Gastrocnemius medialis (tissue), 4 donors: ENCODE measurements at regions not wholly inside any gene's neighbourhood (a gene's known extent, or its start where the extent isn't known, plus 50 kb on each side); places are given as distances from the start of the nearest gene placed in this dataset.

Source experiments
- ATAC-seq, 2 donors: fragments of 150-250 bp; one replicate each; pipeline ENCODE4 v1.9.1; 2016
- DNase-seq, 2 donors: peaks; one replicate each; pipeline ENCODE4 v3.0.0-alpha.2; 2019
- H3K27ac ChIP-seq, 4 donors: fragments of 200-600 bp; sonication (generic); 1 replicate in 1 of 4; 2 replicates in 3 of 4; pipeline ENCODE4 v1.5.1; 2016 to 2018; ENCODE audit warnings: mild to moderate bottlenecking in 2 of 4, moderate library complexity in 1 of 4
- H3K27me3 ChIP-seq, 3 donors: fragments of 200-600 bp; sonication (generic) in 2 of 3; 1 replicate in 1 of 3; 2 replicates in 2 of 3; pipeline versions ENCODE4 v1.5.1 to v1.6.0; 2016 to 2019; ENCODE audit warnings: mild to moderate bottlenecking in 1 of 3, moderate library complexity in 1 of 3
- H3K36me3 ChIP-seq, 2 donors: fragments of 200-600 bp; sonication (generic) in 1 of 2; one replicate each; pipeline ENCODE4 v1.5.1; 2017 to 2018
- H3K4me1 ChIP-seq, 2 donors: fragments of 200-600 bp; sonication (generic) in 1 of 2; one replicate each; pipeline ENCODE4 v1.5.1; 2016 to 2017; ENCODE audit warnings: mild to moderate bottlenecking in 2 of 2
- H3K4me3 ChIP-seq, 4 donors: fragments of 200-600 bp; sonication (generic) in 3 of 4; 1 replicate in 1 of 4; 2 replicates in 3 of 4; pipeline ENCODE4 v1.5.1; 2016 to 2019; ENCODE audit warnings: mild to moderate bottlenecking in 2 of 4
- H3K9me3 ChIP-seq, 3 donors: fragments of 200-600 bp; sonication (generic) in 2 of 3; 1 replicate in 1 of 3; 2 replicates in 2 of 3; pipeline ENCODE4 v1.5.1; 2016 to 2019
- POLR2A ChIP-seq, 2 donors: fragments of 450-650 bp; IDR thresholded peaks; one replicate each; pipeline ENCODE4 v1.6.1; 2017; ENCODE audit warnings: antibody characterized with exemption in 2 of 2, mild to moderate bottlenecking in 2 of 2, moderate library complexity in 2 of 2
- in situ Hi-C, 4 donors: fragments of 200-750 bp; cut with MboI; loops; one replicate each; pipeline versions ENCODE4 v1.15.0 to v1.8.0; 2017; ENCODE audit warnings: low sequenced_read_pairs in 4 of 4
- intact Hi-C: fragments of 100-400 bp; cut with DNase I; formaldehyde crosslinking; loops from one replicate; pipeline ENCODE4 v1.15.1; 2023; ENCODE audit warnings: low total_unique reads
- TF ChIP-seq, protein P1 (sequence below), 5 experiments: fragments of 450-650 bp in 3 of 5; fragments of 200-600 bp in 2 of 5; sonication (generic) in 2 of 5; IDR thresholded peaks in 4 of 5; conservative IDR thresholded peaks in 1 of 5; 1 replicate in 4 of 5; 2 replicates in 1 of 5; pipeline ENCODE4 v1.5.1; 2016 to 2019; ENCODE audit warnings: antibody characterized with exemption in 5 of 5, mild to moderate bottlenecking in 3 of 5, moderate library complexity in 3 of 5

DNA sequence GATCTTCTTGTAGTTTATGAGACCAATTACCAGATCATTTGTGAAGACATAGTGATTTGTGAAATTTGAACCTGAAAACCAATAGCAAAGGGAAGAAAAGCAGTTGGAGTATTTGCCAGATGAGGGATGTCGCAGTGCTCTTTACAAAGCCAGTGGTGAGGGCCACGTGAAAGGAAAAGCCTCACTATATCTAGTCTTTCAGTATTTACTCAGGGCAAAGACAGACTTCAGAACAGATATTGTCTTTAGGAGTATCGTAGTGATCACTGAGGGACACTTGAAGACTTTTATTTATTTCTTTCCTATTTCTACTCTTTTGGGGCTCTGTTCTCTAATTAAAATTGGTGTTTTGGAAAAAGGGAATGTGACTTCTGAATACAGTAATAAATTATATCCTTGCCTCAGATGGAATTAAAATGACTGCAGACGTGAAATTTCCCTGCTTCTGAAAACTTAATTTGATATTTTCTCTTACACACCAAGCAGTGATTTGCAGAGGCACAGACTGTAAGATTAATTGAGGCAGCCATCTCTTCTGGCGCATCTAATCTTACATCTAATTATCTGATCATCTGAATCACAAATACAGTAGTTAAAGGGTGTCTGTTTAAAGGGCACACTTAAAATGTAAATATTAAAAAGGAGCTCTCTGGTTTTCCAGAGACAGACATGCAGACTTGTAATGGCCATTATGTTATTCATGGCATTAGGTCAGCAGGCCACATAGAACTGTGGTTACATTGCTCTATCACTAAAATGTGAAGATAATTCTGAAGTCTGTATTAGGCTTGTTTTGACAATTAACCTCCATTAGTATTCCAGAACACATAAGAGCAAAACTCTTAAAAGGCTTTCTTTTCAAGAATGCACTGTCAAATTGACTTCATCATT is 193.0 kb upstream of the GOLIM4 start:
- in situ Hi-C loops (no loop called here), intact Hi-C loops (no loop called here)
- TF ChIP-seq POLR2A (IDR thresholded peaks at IDR 0.05), result no peak
- TF ChIP-seq, protein P1, sequence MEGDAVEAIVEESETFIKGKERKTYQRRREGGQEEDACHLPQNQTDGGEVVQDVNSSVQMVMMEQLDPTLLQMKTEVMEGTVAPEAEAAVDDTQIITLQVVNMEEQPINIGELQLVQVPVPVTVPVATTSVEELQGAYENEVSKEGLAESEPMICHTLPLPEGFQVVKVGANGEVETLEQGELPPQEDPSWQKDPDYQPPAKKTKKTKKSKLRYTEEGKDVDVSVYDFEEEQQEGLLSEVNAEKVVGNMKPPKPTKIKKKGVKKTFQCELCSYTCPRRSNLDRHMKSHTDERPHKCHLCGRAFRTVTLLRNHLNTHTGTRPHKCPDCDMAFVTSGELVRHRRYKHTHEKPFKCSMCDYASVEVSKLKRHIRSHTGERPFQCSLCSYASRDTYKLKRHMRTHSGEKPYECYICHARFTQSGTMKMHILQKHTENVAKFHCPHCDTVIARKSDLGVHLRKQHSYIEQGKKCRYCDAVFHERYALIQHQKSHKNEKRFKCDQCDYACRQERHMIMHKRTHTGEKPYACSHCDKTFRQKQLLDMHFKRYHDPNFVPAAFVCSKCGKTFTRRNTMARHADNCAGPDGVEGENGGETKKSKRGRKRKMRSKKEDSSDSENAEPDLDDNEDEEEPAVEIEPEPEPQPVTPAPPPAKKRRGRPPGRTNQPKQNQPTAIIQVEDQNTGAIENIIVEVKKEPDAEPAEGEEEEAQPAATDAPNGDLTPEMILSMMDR (IDR thresholded peaks at IDR 0.05 in 4 of 5, conservative IDR thresholded peaks at IDR 0.05 in 1 of 5), result no peak
- no peaks in the 10 kb centered on the region for H3K4me1 ChIP-seq
- H3K4me3 ChIP-seq, result no peak overlapping the region
- H3K27ac ChIP-seq, result no peak overlapping the region
- H3K36me3 ChIP-seq, result no peaks in the 10 kb centered on the region
- DNase-seq (no peak), ATAC-seq (no peak)
- no peaks in the 10 kb centered on the region for H3K9me3 ChIP-seq
- peaks cover 0 to 3% (median 0%) of the 10 kb centered on the region in 3 donors for H3K27me3 ChIP-seq

DNA sequence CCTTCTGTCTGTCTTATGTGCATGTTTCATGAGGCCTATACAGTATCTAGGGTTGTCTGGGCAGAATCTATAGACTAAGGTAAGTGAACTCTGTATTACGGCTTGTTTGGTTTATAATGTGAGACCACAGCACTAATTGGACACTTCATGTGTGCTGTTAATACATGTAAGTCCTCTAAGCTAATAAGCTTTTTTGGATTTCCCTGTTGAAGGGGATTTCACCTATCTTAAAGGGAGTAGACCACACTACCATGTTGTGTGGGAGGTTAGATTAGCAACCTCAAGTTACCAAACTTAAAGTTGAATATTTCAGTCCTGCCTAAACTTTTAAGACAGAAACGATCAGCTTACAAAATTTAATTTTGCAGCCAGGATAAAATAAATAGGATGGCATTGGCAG is 189.8 kb upstream of the GOLIM4 start:
- Histone ChIP-seq H3K27me3 (peaks cover 0 to 3% (median 0%) of the 10 kb centered on the region in 3 donors), H3K36me3 (no peaks in the 10 kb centered on the region), H3K4me3 (no peak overlapping the region), H3K9me3 (no peaks in the 10 kb centered on the region), H3K4me1 (no peaks in the 10 kb centered on the region), H3K27ac (no peak overlapping the region)
- TF ChIP-seq, protein P1 (IDR thresholded peaks at IDR 0.05 in 4 of 5, conservative IDR thresholded peaks at IDR 0.05 in 1 of 5), result no peak
- TF ChIP-seq POLR2A (IDR thresholded peaks at IDR 0.05), result no peak
- in situ Hi-C loops, result no loop called here
- no peak for DNase-seq
- intact Hi-C loops, result no loop called here
- ATAC-seq, result no peak

DNA sequence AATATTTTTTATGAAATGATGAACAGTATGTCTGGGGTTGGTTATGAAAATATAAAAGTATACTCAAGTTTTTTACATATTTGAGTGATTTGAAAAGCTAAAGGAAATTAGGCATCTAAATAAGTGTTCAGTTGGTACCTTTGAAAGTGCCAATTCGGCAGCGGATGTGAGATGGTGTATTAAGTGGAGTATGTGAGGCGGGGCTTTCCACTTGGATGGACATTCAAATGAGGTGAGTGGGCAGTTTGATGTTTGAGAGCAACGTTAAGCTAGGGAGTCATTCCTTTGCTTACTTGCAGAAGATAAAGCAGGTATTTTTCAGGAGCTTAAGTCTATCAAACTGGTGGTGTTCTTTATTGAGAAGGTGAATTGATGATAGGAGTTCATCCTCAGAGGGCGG is 189.0 kb upstream of the GOLIM4 start:
- intact Hi-C loops (no loop called here), in situ Hi-C loops (no loop called here)
- TF ChIP-seq, protein P1 (IDR thresholded peaks at IDR 0.05 in 4 of 5, conservative IDR thresholded peaks at IDR 0.05 in 1 of 5), result no peak
- no peak for TF ChIP-seq POLR2A (IDR thresholded peaks at IDR 0.05)
- no peak overlapping the region for H3K4me3 ChIP-seq
- no peaks in the 10 kb centered on the region for H3K27me3 ChIP-seq
- DNase-seq (no peak), ATAC-seq (no peak)
- H3K4me1 ChIP-seq, result no peaks in the 10 kb centered on the region
- H3K27ac ChIP-seq, result no peak overlapping the region
- no peaks in the 10 kb centered on the region for H3K36me3 ChIP-seq
- no peaks in the 10 kb centered on the region for H3K9me3 ChIP-seq

DNA sequence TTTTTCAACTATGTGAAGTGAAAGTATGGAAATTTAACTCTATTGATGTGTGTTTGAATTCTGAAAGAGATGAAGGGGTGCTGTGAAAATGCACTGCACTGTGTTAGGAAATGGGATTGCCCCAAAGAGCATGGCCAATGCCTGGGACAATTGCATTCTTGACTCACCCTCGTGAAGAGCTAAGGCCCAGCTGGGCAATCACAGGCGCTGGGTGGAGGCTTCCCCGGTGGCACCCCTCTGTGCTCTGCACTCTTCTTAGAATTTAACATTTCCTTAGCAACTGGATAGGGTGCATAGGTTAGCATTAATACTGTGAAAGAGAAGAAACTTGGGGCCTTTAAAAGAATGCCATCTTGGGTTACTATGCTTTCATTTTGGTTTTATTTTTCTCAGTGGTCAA is 179.9 kb upstream of the GOLIM4 start:
- H3K4me3 ChIP-seq, result no peak overlapping the region
- ATAC-seq (no peak), DNase-seq (no peak)
- intact Hi-C loops (no loop called here), in situ Hi-C loops (no loop called here)
- no peaks in the 10 kb centered on the region for H3K4me1 ChIP-seq
- no peaks in the 10 kb centered on the region for H3K27me3 ChIP-seq
- H3K27ac ChIP-seq, result no peak overlapping the region
- H3K9me3 ChIP-seq, result no peaks in the 10 kb centered on the region
- no peak for TF ChIP-seq POLR2A (IDR thresholded peaks at IDR 0.05)
- TF ChIP-seq, protein P1 (IDR thresholded peaks at IDR 0.05 in 4 of 5, conservative IDR thresholded peaks at IDR 0.05 in 1 of 5), result no peak
- no peaks in the 10 kb centered on the region for H3K36me3 ChIP-seq
